ENCODE measurements at regions not wholly inside any gene's neighbourhood (a gene's known extent, or its start where the extent isn't known, plus 50 kb on each side); places are given as distances from the start of the nearest gene placed in this dataset.
"Not testable (repeated sequence)": the region's sequence is repeated elsewhere in the genome, so short reads cannot be mapped to it uniquely, and the experiment has no call there.

DNA sequence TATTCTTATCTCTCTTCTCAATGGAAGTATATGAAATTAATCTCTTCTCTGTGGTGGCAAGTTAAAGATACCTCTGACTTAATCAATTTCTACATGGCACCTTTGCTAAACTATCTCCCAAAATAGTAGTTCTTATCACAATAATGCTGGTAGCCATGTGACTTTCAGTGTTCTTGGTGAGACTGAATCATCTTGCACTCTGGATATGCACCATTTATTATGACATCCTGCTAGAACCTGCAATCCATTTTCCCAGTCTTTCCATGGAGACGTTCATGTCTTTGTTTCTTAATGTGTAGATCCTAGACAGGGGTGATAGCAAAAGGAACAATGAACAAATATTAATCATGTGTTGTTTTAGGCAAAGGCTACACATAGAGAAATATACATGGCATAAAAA is 125.4 kb downstream of the OR4F15 start:
- TF ChIP-seq CTCF (conservative IDR thresholded peaks at IDR 0.05; ENCODE audit: low read length); EZH2phosphoT487 (IDR thresholded peaks at IDR 0.05; ENCODE audit: borderline replicate concordance): not testable (repeated sequence)
